ENCODE measurements at regions not wholly inside any gene's neighbourhood (a gene's known extent, or its start where the extent isn't known, plus 50 kb on each side); places are given as distances from the start of the nearest gene placed in this dataset.

DNA sequence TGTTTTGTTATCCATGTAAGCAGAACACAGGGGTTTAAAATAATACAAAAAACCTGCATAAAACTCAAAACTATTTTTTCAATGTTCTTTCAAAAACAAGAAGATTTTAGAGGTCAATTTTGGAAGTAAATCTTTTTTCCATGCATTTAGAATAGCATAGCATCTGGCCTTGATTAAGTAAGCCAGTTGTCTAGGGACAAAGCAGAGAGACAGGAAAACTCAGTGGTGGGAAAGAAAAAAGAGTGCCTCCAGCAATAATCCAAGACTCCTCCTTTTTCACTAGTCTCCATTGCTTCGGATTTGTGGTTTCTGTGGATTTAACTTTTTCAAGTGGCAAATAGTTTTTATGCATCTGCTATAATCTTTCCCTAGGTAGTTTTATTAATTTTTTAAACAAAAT, 88.9 kb downstream of the SUCNR1 start (continued):
- TF ChIP-seq SP1 (IDR thresholded peaks at IDR 0.05), result no peak

DNA sequence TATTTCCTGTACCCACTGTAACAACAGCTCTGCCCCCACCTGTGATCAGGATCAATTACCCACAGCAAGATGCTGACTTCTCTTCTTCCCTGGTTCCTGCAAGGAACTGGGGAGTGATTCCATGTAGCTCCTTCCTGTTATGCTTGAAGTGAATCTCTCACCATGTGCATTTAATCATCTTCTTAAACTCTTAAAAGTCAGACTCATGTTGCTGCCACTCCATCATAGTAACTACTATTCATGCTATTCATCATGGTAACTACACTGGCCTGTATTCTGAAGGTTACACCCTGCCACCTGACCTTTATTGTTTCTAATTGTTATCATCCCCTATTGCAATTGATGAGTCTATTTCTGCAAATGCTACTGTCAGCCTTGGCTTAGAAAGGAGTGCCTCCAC, 89.5 kb downstream of the SUCNR1 start:
- TF ChIP-seq GABPA (IDR thresholded peaks at IDR 0.05 in 1 of 2, conservative IDR thresholded peaks at IDR 0.05 in 1 of 2) (no peak), RAD21 (IDR thresholded peaks at IDR 0.05) (no peak), JUND (IDR thresholded peaks at IDR 0.05) (no peak), FOXA2 (IDR thresholded peaks at IDR 0.05) (no peak), YY1 (IDR thresholded peaks at IDR 0.05) (no peak), FOXA1 (IDR thresholded peaks at IDR 0.05) (no peak), HNF4A (conservative IDR thresholded peaks at IDR 0.05) (no peak), EGR1 (IDR thresholded peaks at IDR 0.05; ENCODE audit: low read depth in 2 of 2) (no peak), RXRA (IDR thresholded peaks at IDR 0.05) (no peak), NR2F2 (IDR thresholded peaks at IDR 0.05) (no peak), TAF1 (conservative IDR thresholded peaks at IDR 0.05) (no peak), SP1 (IDR thresholded peaks at IDR 0.05) (no peak)
- TF ChIP-seq, protein P1, sequence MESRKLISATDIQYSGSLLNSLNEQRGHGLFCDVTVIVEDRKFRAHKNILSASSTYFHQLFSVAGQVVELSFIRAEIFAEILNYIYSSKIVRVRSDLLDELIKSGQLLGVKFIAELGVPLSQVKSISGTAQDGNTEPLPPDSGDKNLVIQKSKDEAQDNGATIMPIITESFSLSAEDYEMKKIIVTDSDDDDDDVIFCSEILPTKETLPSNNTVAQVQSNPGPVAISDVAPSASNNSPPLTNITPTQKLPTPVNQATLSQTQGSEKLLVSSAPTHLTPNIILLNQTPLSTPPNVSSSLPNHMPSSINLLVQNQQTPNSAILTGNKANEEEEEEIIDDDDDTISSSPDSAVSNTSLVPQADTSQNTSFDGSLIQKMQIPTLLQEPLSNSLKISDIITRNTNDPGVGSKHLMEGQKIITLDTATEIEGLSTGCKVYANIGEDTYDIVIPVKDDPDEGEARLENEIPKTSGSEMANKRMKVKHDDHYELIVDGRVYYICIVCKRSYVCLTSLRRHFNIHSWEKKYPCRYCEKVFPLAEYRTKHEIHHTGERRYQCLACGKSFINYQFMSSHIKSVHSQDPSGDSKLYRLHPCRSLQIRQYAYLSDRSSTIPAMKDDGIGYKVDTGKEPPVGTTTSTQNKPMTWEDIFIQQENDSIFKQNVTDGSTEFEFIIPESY (IDR thresholded peaks at IDR 0.05), result no peak
- TF ChIP-seq, protein P2, sequence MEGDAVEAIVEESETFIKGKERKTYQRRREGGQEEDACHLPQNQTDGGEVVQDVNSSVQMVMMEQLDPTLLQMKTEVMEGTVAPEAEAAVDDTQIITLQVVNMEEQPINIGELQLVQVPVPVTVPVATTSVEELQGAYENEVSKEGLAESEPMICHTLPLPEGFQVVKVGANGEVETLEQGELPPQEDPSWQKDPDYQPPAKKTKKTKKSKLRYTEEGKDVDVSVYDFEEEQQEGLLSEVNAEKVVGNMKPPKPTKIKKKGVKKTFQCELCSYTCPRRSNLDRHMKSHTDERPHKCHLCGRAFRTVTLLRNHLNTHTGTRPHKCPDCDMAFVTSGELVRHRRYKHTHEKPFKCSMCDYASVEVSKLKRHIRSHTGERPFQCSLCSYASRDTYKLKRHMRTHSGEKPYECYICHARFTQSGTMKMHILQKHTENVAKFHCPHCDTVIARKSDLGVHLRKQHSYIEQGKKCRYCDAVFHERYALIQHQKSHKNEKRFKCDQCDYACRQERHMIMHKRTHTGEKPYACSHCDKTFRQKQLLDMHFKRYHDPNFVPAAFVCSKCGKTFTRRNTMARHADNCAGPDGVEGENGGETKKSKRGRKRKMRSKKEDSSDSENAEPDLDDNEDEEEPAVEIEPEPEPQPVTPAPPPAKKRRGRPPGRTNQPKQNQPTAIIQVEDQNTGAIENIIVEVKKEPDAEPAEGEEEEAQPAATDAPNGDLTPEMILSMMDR (IDR thresholded peaks at IDR 0.05; ENCODE audit: low read depth, low read length, missing input control), result no peak
- TF ChIP-seq, protein P3, sequence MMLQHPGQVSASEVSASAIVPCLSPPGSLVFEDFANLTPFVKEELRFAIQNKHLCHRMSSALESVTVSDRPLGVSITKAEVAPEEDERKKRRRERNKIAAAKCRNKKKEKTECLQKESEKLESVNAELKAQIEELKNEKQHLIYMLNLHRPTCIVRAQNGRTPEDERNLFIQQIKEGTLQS (IDR thresholded peaks at IDR 0.05), result no peak
- TF ChIP-seq, protein P4, sequence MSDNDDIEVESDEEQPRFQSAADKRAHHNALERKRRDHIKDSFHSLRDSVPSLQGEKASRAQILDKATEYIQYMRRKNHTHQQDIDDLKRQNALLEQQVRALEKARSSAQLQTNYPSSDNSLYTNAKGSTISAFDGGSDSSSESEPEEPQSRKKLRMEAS (IDR thresholded peaks at IDR 0.05), result no peak
- no peaks in the 10 kb centered on the region for H3K9me3 ChIP-seq (ENCODE audit: control insufficient read depth in 4 of 4, low read length in 3 of 4)
- no peaks in the 10 kb centered on the region for H3K36me3 ChIP-seq (ENCODE audit: control insufficient read depth in 4 of 4, insufficient read depth in 3 of 4, low read depth in 1 of 4, low read length in 3 of 4)
- H3K4me3 ChIP-seq (ENCODE audit: low read depth in 1 of 3, low read length in 3 of 3), result no peak overlapping the region
- H3K27me3 ChIP-seq (ENCODE audit: control insufficient read depth in 4 of 4, insufficient read depth in 4 of 4, low read length in 3 of 4), result no peaks in the 10 kb centered on the region
- H3K9ac ChIP-seq (ENCODE audit: low read depth in 1 of 2, low read length in 2 of 2), result no peak overlapping the region
- no peak for DNase-seq (ENCODE audit: low spot score)
- H3K27ac ChIP-seq (ENCODE audit: low read depth in 1 of 2, low read length in 2 of 2), result no peak overlapping the region
- H3K4me1 ChIP-seq (ENCODE audit: control insufficient read depth in 4 of 4, insufficient read depth in 4 of 4, low read length in 3 of 4), result no peaks in the 10 kb centered on the region

DNA sequence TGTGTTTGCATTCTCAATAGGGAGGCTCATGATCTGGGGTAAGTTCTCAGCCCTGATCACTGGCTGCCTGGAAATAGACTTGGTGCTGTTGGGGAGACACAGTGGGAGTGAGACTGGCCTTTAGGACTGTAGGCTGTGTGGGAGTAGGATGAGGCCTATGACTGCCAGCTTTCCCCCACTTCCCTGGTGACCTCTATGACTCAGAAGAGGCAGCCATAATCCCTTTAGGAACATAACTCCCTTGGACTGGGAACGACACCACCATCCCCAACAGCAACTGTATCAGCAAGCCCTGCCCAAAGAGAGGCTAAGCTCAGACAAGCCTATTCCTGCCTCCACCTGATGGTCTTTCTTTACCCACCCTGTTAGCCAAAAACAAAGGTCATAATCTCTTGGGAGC, 91.3 kb downstream of the SUCNR1 start:
- Histone ChIP-seq H3K27me3 (ENCODE audit: control insufficient read depth in 4 of 4, insufficient read depth in 4 of 4, low read length in 3 of 4) (no peaks in the 10 kb centered on the region), H3K36me3 (ENCODE audit: control insufficient read depth in 4 of 4, insufficient read depth in 3 of 4, low read depth in 1 of 4, low read length in 3 of 4) (no peaks in the 10 kb centered on the region), H3K4me3 (ENCODE audit: low read depth in 1 of 3, low read length in 3 of 3) (no peak overlapping the region), H3K4me1 (ENCODE audit: control insufficient read depth in 4 of 4, insufficient read depth in 4 of 4, low read length in 3 of 4) (peaks cover 0 to 3% (median 0%) of the 10 kb centered on the region in 4 donors), H3K9me3 (ENCODE audit: control insufficient read depth in 4 of 4, low read length in 3 of 4) (no peaks in the 10 kb centered on the region), H3K9ac (ENCODE audit: low read depth in 1 of 2, low read length in 2 of 2) (no peak overlapping the region), H3K27ac (ENCODE audit: low read depth in 1 of 2, low read length in 2 of 2) (no peak overlapping the region)
- 98% methylated on average over 1 of the region's 1 CpG for WGBS
- TF ChIP-seq, protein P2 (IDR thresholded peaks at IDR 0.05; ENCODE audit: low read depth, low read length, missing input control), result no peak
- TF ChIP-seq RAD21 (IDR thresholded peaks at IDR 0.05) (no peak), SP1 (IDR thresholded peaks at IDR 0.05) (no peak)
- no peak for DNase-seq (ENCODE audit: low spot score)
